ENCODE measurements at regions not wholly inside any gene's neighbourhood (a gene's known extent, or its start where the extent isn't known, plus 50 kb on each side); places are given as distances from the start of the nearest gene placed in this dataset.

DNA sequence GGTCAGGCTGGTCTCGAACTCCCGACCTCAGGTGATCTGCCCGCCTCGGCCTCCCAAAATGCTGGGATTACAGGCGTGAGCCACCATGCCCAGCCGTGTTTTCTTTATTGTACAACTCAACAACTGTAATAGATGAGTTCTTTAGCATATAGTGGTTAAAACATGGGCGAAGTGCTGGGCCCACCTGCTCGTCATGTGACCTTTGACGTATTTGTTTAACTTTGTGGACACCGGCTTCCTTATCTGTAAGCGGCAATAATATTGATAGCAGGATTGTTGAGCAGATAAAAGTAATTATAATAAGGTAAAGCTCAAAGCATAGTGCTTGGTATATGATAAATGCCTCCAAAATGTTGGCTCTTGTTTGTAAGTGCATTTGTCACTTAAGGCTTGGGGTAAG, 460.3 kb downstream of the KLF12 start:
- intact Hi-C loops (cut with micrococcal nuclease): no loop called here
- no peak overlapping the region for H3K27ac ChIP-seq (ENCODE audit: low read depth in 1 of 2, low read length in 2 of 2)
- no peaks in the 10 kb centered on the region for H4K20me1 ChIP-seq (ENCODE audit: insufficient read depth, low read length)
- no peak overlapping the region for H3K4me2 ChIP-seq (replicated peaks; ENCODE audit: extremely low read depth, low read length, poor library complexity, severe bottlenecking)
- Mint-ChIP-seq H3K4me1 (no peaks in the 10 kb centered on the region), H3K36me3 (no peaks in the 10 kb centered on the region), H3K9me3 (peaks cover 0 to 7% (median 0%) of the 10 kb centered on the region in 7 donors), H3K27ac (no peak overlapping the region), H3K4me3 (no peak overlapping the region), H3K27me3 (ENCODE audit: low read depth in 3 of 3) (no peaks in the 10 kb centered on the region)
- DNase-seq: no peak
- 94% methylated on average over 5 of the region's 11 CpGs for WGBS (ENCODE audit: insufficient coverage)
- H3K9me3 ChIP-seq (replicated peaks in 1 of 2; ENCODE audit: control insufficient read depth in 1 of 2, insufficient read depth in 1 of 2, low read length in 2 of 2): no peaks in the 10 kb centered on the region
- H3K36me3 ChIP-seq (replicated peaks in 1 of 2; ENCODE audit: control insufficient read depth in 1 of 2, insufficient read depth in 2 of 2, low read length in 2 of 2): no peaks in the 10 kb centered on the region
- no peak overlapping the region for H3K4me3 ChIP-seq (replicated peaks in 1 of 3; ENCODE audit: low read depth in 2 of 3, low read length in 3 of 3)
- H2AFZ ChIP-seq (ENCODE audit: insufficient read depth, low read depth, low read length, poor library complexity, severe bottlenecking): no peak overlapping the region
- H3K79me2 ChIP-seq (ENCODE audit: insufficient read depth, low read length): no peaks in the 10 kb centered on the region
- TF ChIP-seq, protein P1, sequence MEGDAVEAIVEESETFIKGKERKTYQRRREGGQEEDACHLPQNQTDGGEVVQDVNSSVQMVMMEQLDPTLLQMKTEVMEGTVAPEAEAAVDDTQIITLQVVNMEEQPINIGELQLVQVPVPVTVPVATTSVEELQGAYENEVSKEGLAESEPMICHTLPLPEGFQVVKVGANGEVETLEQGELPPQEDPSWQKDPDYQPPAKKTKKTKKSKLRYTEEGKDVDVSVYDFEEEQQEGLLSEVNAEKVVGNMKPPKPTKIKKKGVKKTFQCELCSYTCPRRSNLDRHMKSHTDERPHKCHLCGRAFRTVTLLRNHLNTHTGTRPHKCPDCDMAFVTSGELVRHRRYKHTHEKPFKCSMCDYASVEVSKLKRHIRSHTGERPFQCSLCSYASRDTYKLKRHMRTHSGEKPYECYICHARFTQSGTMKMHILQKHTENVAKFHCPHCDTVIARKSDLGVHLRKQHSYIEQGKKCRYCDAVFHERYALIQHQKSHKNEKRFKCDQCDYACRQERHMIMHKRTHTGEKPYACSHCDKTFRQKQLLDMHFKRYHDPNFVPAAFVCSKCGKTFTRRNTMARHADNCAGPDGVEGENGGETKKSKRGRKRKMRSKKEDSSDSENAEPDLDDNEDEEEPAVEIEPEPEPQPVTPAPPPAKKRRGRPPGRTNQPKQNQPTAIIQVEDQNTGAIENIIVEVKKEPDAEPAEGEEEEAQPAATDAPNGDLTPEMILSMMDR (IDR thresholded peaks at IDR 0.05): no peak
- H3K9ac ChIP-seq (ENCODE audit: insufficient read depth, low read length, poor library complexity, severe bottlenecking): no peak overlapping the region
- no peaks in the 10 kb centered on the region for H3K27me3 ChIP-seq (ENCODE audit: control insufficient read depth in 2 of 2, insufficient read depth in 2 of 2, low read length in 2 of 2)
- no peaks in the 10 kb centered on the region for H3K4me1 ChIP-seq (ENCODE audit: control insufficient read depth in 1 of 2, insufficient read depth in 2 of 2, low read length in 2 of 2)

DNA sequence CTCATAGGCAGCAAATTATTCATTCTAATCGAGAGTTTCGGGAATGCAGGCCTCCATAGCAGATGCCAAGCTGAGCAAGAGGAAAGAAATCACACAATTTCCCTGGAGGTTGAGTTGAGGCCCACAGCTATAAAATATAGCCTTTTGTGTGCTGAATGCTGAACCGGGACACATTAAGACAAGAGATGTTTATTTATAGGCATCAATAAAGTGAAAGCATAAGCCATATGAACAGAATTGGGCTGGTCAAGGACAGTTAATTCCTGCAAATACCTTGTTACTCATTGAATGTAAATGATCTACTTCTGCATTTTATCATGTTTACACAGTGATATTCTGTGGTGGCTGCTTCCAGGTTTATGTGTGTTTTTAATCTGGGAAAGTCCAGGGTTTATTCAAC, 461.7 kb downstream of the KLF12 start:
- Histone ChIP-seq H3K9me3 (replicated peaks in 1 of 2; ENCODE audit: control insufficient read depth in 1 of 2, insufficient read depth in 1 of 2, low read length in 2 of 2) (no peaks in the 10 kb centered on the region), H3K4me1 (ENCODE audit: control insufficient read depth in 1 of 2, insufficient read depth in 2 of 2, low read length in 2 of 2) (no peaks in the 10 kb centered on the region), H3K4me3 (replicated peaks in 1 of 3; ENCODE audit: low read depth in 2 of 3, low read length in 3 of 3) (no peak overlapping the region), H3K4me2 (replicated peaks; ENCODE audit: extremely low read depth, low read length, poor library complexity, severe bottlenecking) (no peak overlapping the region), H3K27ac (ENCODE audit: low read depth in 1 of 2, low read length in 2 of 2) (no peak overlapping the region), H3K9ac (ENCODE audit: insufficient read depth, low read length, poor library complexity, severe bottlenecking) (no peak overlapping the region), H2AFZ (ENCODE audit: insufficient read depth, low read depth, low read length, poor library complexity, severe bottlenecking) (no peak overlapping the region), H3K36me3 (replicated peaks in 1 of 2; ENCODE audit: control insufficient read depth in 1 of 2, insufficient read depth in 2 of 2, low read length in 2 of 2) (no peaks in the 10 kb centered on the region), H4K20me1 (ENCODE audit: insufficient read depth, low read length) (no peaks in the 10 kb centered on the region), H3K79me2 (ENCODE audit: insufficient read depth, low read length) (no peaks in the 10 kb centered on the region), H3K27me3 (ENCODE audit: control insufficient read depth in 2 of 2, insufficient read depth in 2 of 2, low read length in 2 of 2) (no peaks in the 10 kb centered on the region)
- TF ChIP-seq, protein P1 (IDR thresholded peaks at IDR 0.05): no peak
- no peak overlapping the region for H3K4me3 Mint-ChIP-seq
- intact Hi-C loops (cut with micrococcal nuclease): no loop called here
- no peaks in the 10 kb centered on the region for H3K27me3 Mint-ChIP-seq (ENCODE audit: low read depth in 3 of 3)
- H3K27ac Mint-ChIP-seq: no peak overlapping the region
- H3K36me3 Mint-ChIP-seq: no peaks in the 10 kb centered on the region
- H3K9me3 Mint-ChIP-seq: peaks cover 0 to 7% (median 0%) of the 10 kb centered on the region in 7 donors
- no peak for DNase-seq
- 50% methylated on average over 2 of the region's 3 CpGs for WGBS (ENCODE audit: insufficient coverage)
- no peaks in the 10 kb centered on the region for H3K4me1 Mint-ChIP-seq

All from CD14-positive monocyte (primary cell).